Loucy (cell line): ENCODE measurements at regions not wholly inside any gene's neighbourhood (a gene's known extent, or its start where the extent isn't known, plus 50 kb on each side); places are given as distances from the start of the nearest gene placed in this dataset.
A peak's percentile ranks its signal among the peaks of the same experiment; 100 is the strongest.
"Not testable (repeated sequence)": the region's sequence is repeated elsewhere in the genome, so short reads cannot be mapped to it uniquely, and the experiment has no call there.

Source experiments
- H2AFZ ChIP-seq: fragments of 200-600 bp; sonication (generic); 2 replicates; pipeline ENCODE4 v1.6.0; 2016; ENCODE audit warnings: antibody characterized with exemption, mild to moderate bottlenecking, low read length, moderate library complexity
- H3F3A ChIP-seq: fragments of 200-600 bp; 2 replicates; pipeline ENCODE4 v1.6.0; 2016; ENCODE audit warnings: antibody characterized with exemption, low read depth, mild to moderate bottlenecking
- H3K27me3 ChIP-seq: fragments of 200-600 bp; sonication (generic); 2 replicates; pipeline ENCODE4 v1.6.1; 2014; ENCODE audit warnings: low read length, mild to moderate bottlenecking; ENCODE audit not compliant: insufficient read depth, poor library complexity, severe bottlenecking
- H3K36me3 ChIP-seq: fragments of 200-600 bp; sonication (generic); 2 replicates; pipeline ENCODE4 v1.6.1; 2016; ENCODE audit warnings: low read length; ENCODE audit not compliant: insufficient read depth
- H3K4me1 ChIP-seq: fragments of 200-600 bp; sonication (generic); 2 replicates; pipeline ENCODE4 v1.5.1; 2014; ENCODE audit warnings: low read length, mild to moderate bottlenecking; ENCODE audit not compliant: insufficient read depth, poor library complexity, severe bottlenecking
- H3K4me2 ChIP-seq: fragments of 200-600 bp; sonication (generic); 2 replicates; pipeline ENCODE4 v1.6.0; 2014; ENCODE audit warnings: antibody characterized with exemption, low read length, low read depth, mild to moderate bottlenecking; ENCODE audit not compliant: poor library complexity, severe bottlenecking
- H3K4me3 ChIP-seq: fragments of 200-600 bp; sonication (generic); 2 replicates; pipeline ENCODE4 v1.5.1; 2014; ENCODE audit warnings: low read length, mild to moderate bottlenecking, mixed read lengths; ENCODE audit not compliant: poor library complexity, severe bottlenecking
- H3K79me2 ChIP-seq: fragments of 200-600 bp; sonication (generic); 2 replicates; pipeline ENCODE4 v1.6.1; 2014; ENCODE audit warnings: low read length; ENCODE audit not compliant: insufficient read depth
- H3K9ac ChIP-seq: fragments of 200-600 bp; sonication (generic); 2 replicates; pipeline ENCODE4 v1.6.0; 2014; ENCODE audit warnings: mild to moderate bottlenecking, low read depth, low read length, moderate library complexity; ENCODE audit not compliant: poor library complexity, severe bottlenecking
- H3K9me2 ChIP-seq: fragments of 200-600 bp; sonication (generic); replicated peaks from 2 replicates; pipeline ENCODE4 v1.6.1; 2016; ENCODE audit warnings: low read depth, low read length, mixed read lengths
- H3K9me3 ChIP-seq: fragments of 200-600 bp; sonication (generic); 2 replicates; pipeline ENCODE4 v1.6.1; 2014; ENCODE audit warnings: mild to moderate bottlenecking, antibody characterized with exemption, low read length, low read depth; ENCODE audit not compliant: insufficient read depth
- H4K20me1 ChIP-seq: fragments of 200-600 bp; sonication (generic); 2 replicates; pipeline ENCODE4 v1.6.0; 2014; ENCODE audit warnings: antibody characterized with exemption, low read length, mild to moderate bottlenecking; ENCODE audit not compliant: insufficient read depth, poor library complexity, severe bottlenecking
- EZH2phosphoT487 ChIP-seq: fragments of 200-600 bp; IDR thresholded peaks from 2 replicates; pipeline ENCODE4 v1.6.1; 2018; ENCODE audit warnings: antibody characterized with exemption, mild to moderate bottlenecking, moderate library complexity, borderline replicate concordance
- TF ChIP-seq, protein P1 (sequence below): fragments of 200-600 bp; sonication (generic); conservative IDR thresholded peaks from 2 replicates; pipeline ENCODE4 v1.5.1; 2014; ENCODE audit warnings: mild to moderate bottlenecking, antibody characterized with exemption, low read length

DNA sequence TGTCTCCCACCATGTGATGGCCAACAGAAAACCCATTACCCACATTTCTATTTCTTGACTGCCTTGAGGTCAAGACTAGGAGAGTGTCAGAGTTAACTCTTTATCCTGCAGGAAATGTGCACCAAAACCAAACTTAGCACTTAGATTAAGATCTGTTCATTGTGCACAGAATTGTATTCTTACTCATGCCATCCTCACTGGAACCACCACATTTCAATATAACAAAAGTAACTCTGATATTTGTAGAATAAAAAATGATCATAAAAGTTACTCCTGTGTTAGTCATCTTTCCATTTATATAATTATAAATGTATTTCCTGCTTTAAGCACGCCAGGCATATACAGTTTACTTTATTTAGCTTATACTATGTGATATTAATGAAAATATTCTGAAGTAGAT lies 193.0 kb upstream of the DPYD start:
- Histone ChIP-seq H4K20me1 (no peaks in the 10 kb centered on the region), H3K4me1 (peaks cover 8% of the 10 kb centered on the region), H3K79me2 (no peaks in the 10 kb centered on the region), H3K9me3 (no peaks in the 10 kb centered on the region), H2AFZ (no peak overlapping the region), H3K27me3 (no peaks in the 10 kb centered on the region), H3K9me2 (no peaks in the 10 kb centered on the region), H3K4me3 (no peak overlapping the region), H3F3A (no peaks in the 10 kb centered on the region; the same call in 1 of the 2 replicates), H3K9ac (no peak overlapping the region), H3K4me2 (no peak overlapping the region), H3K36me3 (no peaks in the 10 kb centered on the region)
- TF ChIP-seq, protein P1, sequence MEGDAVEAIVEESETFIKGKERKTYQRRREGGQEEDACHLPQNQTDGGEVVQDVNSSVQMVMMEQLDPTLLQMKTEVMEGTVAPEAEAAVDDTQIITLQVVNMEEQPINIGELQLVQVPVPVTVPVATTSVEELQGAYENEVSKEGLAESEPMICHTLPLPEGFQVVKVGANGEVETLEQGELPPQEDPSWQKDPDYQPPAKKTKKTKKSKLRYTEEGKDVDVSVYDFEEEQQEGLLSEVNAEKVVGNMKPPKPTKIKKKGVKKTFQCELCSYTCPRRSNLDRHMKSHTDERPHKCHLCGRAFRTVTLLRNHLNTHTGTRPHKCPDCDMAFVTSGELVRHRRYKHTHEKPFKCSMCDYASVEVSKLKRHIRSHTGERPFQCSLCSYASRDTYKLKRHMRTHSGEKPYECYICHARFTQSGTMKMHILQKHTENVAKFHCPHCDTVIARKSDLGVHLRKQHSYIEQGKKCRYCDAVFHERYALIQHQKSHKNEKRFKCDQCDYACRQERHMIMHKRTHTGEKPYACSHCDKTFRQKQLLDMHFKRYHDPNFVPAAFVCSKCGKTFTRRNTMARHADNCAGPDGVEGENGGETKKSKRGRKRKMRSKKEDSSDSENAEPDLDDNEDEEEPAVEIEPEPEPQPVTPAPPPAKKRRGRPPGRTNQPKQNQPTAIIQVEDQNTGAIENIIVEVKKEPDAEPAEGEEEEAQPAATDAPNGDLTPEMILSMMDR: no peak
- TF ChIP-seq EZH2phosphoT487: no peak

DNA sequence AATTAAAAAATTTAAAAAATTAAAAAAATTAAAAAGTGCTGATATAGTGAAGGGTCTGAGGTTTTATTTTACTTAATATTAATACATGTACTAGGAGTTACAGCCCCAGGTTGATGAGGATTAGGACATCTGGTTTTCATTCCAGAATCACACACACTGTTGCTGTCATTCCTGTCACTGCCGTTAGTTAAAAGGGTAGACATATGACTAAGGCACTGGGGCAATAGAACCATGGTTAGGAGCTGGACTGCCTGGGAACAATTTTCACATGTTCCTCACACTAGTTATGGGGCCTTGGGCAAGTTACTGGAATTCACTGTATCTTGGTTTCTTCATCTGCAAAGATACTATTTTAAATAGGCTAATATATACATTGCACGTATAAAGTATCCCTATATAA lies 191.8 kb upstream of the DPYD start:
- no peak overlapping the region for H3K4me3 ChIP-seq
- H3K9ac ChIP-seq: no peak overlapping the region
- TF ChIP-seq, protein P1: no peak
- no peak for TF ChIP-seq EZH2phosphoT487
- H3K9me2 ChIP-seq: no peaks in the 10 kb centered on the region
- H3K79me2 ChIP-seq: no peaks in the 10 kb centered on the region
- peaks cover 8% of the 10 kb centered on the region for H3K4me1 ChIP-seq
- no peak overlapping the region for H3K4me2 ChIP-seq
- no peaks in the 10 kb centered on the region for H3K36me3 ChIP-seq
- H4K20me1 ChIP-seq: no peaks in the 10 kb centered on the region
- H3K9me3 ChIP-seq: 0 out of 2 replicates have a peak, but pooled peaks cover 2% of the 10 kb centered on the region
- no peaks in the 10 kb centered on the region for H3K27me3 ChIP-seq
- H2AFZ ChIP-seq: no peak overlapping the region
- no peaks in the 10 kb centered on the region; the same call in 1 of the 2 replicates for H3F3A ChIP-seq

DNA sequence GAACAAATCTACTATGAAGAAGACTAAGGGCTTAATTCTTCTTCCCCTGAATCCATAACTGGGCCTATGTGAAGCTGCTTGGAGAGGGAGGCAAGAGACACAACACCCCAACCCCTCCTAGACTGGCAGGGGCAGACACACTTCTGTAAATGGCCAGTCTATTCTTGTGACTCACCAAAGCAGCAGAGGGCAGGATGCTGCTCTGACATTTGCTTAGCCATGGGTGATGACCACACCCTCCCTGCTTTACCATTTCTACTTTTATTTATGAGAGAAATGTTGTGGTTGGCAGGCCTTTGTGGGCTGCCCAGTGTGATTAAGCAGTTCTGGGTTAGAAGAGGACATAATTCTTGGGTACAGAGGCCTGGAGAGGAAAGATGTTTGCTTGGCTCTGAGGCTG lies 189.8 kb upstream of the DPYD start:
- no peaks in the 10 kb centered on the region for H3K79me2 ChIP-seq
- no peaks in the 10 kb centered on the region for H3K36me3 ChIP-seq
- H3K4me2 ChIP-seq: no peak overlapping the region
- H2AFZ ChIP-seq: no peak overlapping the region; the same call in 1 of the 2 replicates
- TF ChIP-seq, protein P1: peak; percentile 50
- no peak for TF ChIP-seq EZH2phosphoT487
- no peaks in the 10 kb centered on the region for H3K9me2 ChIP-seq
- peaks cover 9% of the 10 kb centered on the region; the same call in 1 of the 2 replicates for H3K9me3 ChIP-seq
- H3K4me3 ChIP-seq: no peak overlapping the region
- H3K4me1 ChIP-seq: peaks cover 8% of the 10 kb centered on the region
- H4K20me1 ChIP-seq: no peaks in the 10 kb centered on the region
- H3K9ac ChIP-seq: no peak overlapping the region
- H3F3A ChIP-seq: no peaks in the 10 kb centered on the region; the same call in 1 of the 2 replicates
- H3K27me3 ChIP-seq: no peaks in the 10 kb centered on the region

DNA sequence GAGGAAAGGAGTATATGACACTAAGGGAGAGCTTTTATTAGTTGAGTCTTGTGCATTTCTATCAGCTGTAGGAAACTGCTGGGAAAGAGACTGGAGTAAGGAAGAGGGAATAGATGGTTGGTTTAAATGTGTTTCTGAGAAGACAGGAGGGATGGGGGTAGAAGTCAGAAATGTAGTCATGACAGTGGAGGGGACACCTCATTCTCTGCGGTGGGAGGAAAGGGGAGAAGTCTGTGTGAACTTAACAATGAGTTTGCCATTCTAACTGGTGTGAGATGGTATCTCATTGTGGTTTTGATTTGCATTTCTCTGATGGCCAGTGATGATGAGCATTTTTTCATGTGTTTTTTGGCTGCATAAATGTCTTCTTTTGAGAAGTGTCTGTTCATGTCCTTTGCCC lies 187.5 kb upstream of the DPYD start:
- not testable (repeated sequence) for H3K4me1 ChIP-seq, H3K9me3 ChIP-seq, H3K36me3 ChIP-seq, H3K4me3 ChIP-seq, H3F3A ChIP-seq, H3K9ac ChIP-seq, H2AFZ ChIP-seq, H3K9me2 ChIP-seq, H4K20me1 ChIP-seq, H3K27me3 ChIP-seq, H3K4me2 ChIP-seq, H3K79me2 ChIP-seq
